ENCODE measurements at regions not wholly inside any gene's neighbourhood (a gene's known extent, or its start where the extent isn't known, plus 50 kb on each side); places are given as distances from the start of the nearest gene placed in this dataset.
"Not testable (repeated sequence)": the region's sequence is repeated elsewhere in the genome, so short reads cannot be mapped to it uniquely, and the experiment has no call there.

DNA sequence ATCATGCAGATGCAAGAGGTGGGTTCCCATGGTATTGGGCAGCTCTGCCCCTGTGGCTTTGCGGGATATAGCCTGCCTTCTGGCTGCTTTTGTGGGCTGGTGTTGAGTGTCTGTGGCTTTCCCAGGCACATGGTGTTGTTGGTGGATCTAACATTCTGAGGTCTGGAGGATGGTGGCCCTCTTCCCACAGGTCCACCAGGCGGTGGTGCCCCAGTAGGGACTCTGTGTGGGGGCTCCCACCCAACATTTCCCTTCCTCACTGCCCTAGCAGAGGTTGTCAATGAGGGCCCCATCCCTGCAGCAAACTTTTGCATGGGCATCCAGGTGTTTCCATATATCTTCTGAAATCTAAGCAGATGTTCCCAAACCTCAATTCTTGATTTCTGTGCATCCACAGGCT, 420.5 kb upstream of the TPTE start:
- H3K4me3 ChIP-seq; DNase-seq (ENCODE audit: low spot score): not testable (repeated sequence)

DNA sequence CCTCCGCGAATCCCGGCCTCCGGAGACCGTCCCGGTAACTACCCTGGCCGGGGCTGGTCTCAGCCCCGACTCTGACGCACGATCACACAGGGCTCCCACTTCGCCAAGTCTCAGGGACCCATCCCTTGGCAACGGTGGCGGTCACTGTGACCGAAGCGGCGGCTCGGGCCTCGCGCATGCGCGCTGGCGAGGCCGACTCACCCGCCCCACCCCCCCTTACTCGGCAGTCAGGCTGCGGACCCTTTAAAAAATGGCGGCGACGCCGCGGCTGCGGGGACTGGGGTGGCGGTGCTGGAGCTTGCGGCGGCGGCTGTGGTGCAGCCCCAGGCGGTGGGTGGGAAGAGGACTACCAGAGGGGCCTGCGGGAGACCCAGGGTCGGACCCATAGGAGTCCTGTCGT, 402.0 kb upstream of the TPTE start:
- not testable (repeated sequence) for H3K4me3 ChIP-seq, H3K27ac ChIP-seq
- DNase-seq (ENCODE audit: low spot score): peak; percentile 14

More for the DNA sequence above, 420.5 kb upstream of the TPTE start:
- H3K27ac ChIP-seq: not testable (repeated sequence)

DNA sequence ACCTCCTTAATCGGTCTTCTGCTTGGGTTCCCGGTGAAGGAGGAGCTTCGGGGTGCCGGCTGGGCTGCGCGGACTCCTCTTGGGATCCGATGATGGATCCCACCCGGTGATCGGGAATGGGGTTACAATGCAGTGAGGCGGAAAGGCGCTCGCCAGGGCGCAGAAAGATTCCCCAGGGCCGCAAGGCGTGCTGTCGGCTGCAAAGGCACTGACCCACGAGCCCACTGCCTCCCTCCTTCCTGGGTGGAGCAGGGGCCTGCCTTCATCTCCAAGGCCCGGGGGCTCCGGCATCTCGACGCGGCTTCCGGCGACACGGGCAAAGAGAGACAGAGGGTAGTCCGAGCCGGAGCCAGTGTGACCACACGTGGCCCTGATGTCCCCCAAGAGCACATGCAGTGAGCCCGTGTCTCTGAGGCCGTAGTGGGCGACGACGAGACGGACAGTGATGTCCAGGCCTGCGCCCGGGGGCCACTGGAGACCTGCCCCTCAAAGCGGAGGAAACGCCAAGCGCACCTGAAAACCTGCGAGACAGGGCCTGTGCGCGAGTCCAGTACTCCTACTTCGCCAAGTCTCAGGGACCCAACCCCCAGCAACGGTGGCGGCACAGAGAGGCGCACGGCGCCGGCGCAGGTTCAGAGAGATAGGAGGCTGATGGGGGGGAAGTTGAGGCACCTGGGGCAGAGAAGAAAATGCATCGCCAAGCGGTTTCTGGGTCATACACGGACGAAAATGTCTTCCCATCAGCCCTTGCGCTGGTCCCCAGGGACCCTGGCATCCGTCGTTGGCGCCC, 401.4 kb upstream of the TPTE start:
- DNase-seq (ENCODE audit: low spot score): peak; percentile 50
- not testable (repeated sequence) for H3K27ac ChIP-seq

DNA sequence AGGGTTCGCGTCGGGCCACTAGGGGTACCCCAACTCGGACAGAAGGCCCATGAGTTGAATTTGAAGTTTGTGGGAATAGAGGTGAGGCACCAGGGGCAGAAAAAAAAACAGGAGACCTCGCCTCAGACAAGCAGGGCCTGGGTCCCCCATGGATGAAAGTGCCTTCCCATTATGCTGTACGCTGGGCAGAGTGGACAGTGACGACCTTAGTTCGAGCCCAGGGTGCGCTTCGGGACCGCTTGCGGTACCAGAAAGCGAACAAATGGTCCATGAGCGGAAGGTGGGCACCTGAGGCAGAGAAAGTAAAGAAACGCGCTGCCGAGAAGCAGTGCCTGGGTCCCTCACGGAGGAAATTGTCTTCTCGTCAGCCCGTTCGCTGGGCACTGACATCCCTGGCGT, 400.8 kb upstream of the TPTE start:
- not testable (repeated sequence) for H3K4me3 ChIP-seq, H3K27ac ChIP-seq
- peak; percentile 55 for DNase-seq (ENCODE audit: low spot score)

More for the DNA sequence above, 401.4 kb upstream of the TPTE start:
- H3K4me3 ChIP-seq: not testable (repeated sequence)

DNA sequence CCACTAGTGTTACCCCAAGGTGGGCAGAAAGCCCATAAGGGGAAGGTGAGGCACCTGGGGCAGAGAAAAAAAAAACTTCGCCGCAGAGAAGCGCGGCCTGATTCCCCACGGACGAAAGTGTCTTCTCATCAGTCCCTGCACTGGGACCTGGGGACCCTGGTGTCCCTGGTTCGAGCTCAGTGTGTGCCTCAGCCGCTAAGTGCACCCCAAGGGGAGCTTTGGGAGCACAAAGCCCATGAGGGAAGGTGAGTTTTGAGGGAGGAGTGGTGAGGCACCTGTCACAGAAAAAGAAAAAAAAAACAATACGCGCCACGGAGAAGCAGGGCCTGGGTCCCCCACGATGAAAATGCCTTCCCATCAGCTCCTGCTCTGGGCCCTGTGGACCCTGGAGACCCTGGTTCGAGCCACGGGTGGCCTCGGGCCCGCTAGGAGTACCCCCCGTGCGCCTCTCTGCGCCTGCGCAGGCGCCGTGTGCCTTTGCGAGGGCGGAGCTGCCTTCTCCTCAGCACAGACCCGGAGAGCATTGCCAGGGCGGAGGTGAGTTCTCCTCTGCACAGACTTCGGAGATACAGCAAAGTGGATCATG, 400.3 kb upstream of the TPTE start:
- not testable (repeated sequence) for H3K4me3 ChIP-seq, H3K27ac ChIP-seq
- peak; percentile 9 for DNase-seq (ENCODE audit: low spot score)

DNA sequence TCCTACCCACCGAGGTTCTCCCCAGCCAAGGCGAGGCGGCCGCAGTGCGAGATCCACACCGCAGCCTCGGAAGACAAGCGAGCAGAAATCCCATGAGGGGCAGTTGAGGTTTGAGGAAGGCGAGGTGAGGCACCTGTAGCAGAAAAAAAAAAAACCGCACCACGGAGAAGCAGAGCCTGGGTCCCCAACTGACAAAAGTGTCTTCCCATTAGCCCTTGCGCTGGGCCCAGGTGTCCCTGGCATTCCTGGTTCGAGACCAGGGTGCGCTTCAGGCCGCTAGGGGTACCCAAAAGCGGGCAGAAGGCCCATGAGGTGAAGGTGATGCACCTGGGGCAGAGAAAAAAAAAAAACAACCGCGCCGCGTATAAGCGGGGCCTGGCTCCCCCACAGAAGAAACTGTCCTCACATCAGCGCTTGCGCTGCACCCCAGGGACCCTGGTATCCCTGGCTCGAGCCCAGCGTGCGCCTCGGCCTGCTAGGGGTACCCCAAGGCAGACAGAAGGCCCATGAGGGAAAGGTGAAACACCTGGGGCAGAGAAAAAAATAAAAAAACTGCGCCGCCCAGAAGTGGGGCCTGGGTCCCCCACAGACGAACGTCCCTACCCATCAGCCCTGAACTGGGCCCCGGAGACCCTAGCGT, 399.4 kb upstream of the TPTE start:
- peak; percentile 21 for DNase-seq (ENCODE audit: low spot score)
- not testable (repeated sequence) for H3K4me3 ChIP-seq, H3K27ac ChIP-seq

DNA sequence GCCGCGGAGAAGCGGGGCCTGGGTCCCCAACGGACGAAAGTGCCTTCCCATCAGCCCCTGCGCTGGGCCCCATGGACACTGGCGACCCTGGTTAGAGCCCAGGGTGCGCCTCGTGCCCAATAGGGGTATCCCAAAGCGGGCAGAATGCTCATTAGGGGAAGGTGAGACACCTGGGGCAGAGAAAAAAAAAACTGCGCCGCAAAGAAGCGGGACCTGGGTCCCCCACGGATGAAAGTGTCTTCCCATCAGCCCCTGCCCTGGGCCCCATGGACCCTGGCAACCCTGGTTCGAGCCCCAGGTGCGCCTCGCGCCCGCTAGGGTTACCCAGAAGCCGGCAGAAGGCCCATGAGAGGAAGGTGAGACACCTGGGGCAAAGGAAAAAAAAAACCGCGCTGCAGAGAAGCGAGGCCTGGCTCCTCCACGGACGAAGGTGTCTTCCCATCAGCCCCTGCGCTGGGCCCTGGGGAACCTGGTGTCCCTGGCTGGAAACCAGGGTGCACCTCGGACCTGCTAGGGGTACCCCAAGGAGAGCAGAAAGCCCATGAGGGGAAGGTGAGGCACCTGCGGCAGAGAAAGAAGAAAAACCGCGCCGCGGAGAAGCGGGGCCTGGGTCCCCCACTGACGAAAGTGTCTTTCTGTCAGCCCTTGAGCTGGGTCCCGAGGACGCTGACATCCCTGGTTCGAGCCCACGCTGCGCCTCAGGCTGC, 398.4 kb upstream of the TPTE start:
- not testable (repeated sequence) for H3K4me3 ChIP-seq, H3K27ac ChIP-seq
- peak; percentile 59 for DNase-seq (ENCODE audit: low spot score)

DNA sequence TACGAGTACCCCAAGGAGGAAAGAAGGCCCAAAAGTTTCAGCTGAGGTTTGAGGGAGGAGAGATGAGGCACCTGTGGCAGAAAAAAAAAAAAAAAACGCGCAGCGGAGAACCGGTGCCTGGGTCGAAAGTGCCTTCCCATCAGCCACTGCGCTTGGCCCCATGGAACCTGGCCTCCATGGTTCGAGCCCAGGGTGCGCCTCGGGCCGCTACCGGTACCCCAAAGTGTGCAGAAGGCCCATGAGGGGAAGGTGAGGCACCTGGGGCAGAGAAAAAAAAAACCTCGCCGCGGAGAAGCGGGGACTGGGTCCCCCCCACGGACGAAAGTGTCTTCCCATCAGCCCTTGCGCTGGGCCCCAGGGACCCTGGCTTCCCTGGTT, 397.9 kb upstream of the TPTE start:
- not testable (repeated sequence) for H3K4me3 ChIP-seq, H3K27ac ChIP-seq
- DNase-seq (ENCODE audit: low spot score): peak; percentile 54

DNA sequence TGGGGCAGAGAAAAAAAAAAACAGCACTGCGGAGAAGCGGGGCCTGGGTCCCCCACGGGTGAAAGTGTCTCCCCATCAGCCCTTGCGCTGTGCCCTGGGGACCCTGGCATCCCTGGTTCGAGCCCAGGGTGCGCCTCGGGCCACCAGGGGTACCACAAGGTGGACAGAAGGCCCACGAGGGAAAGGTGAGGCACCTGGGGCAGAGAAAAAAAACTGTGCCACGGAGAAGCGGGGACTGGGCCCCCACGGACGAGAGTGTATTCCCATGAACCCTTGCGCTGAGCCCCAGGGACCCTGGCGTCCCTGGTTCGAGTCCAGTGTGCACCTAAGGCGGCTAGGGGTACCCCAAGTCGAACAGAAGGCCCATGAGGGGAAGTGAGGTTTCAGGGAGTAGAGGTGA, 395.8 kb upstream of the TPTE start:
- not testable (repeated sequence) for H3K4me3 ChIP-seq, H3K27ac ChIP-seq
- peak; percentile 41 for DNase-seq (ENCODE audit: low spot score)

DNA sequence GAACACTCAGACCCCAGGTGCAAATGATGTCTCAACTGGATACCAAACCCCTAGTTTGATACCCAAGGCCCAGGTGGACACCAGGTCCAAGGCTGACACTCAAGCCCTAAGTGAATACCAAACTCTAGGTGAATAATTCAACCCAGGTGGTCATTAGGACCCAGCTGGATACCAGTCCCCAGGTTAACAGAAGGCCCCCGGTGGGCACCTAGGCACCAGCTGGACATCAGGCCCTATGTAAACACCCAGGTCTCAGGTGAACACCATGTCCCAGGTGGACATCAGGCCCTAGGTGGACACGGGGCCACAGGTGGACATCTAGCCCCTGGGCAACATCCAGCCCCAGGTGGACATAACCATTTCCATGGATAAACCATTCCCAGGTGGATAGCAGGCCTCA, 387.3 kb upstream of the TPTE start:
- DNase-seq (ENCODE audit: low spot score); H3K27ac ChIP-seq; H3K4me3 ChIP-seq: not testable (repeated sequence)

DNA sequence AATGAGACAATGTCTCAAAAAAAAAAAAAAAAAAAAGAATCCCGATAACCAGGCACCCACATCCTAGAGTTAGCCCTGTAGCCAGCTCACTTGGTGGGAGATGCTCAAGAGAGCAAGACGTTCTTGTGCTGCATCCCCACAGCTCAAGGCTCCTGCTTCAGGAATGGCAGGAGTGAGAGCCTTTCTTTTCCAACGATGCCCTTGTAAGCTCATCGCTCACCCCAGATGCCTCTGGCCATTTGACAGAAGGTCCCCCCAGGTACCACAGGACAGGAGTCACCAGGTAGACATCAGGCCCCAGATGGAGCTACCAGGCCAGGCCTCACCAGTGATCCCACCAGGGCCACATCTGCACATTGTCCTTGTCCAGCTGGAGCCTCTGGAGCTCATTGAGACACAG, 385.5 kb upstream of the TPTE start:
- peak; percentile 33 for DNase-seq (ENCODE audit: low spot score)
- H3K4me3 ChIP-seq, H3K27ac ChIP-seq: not testable (repeated sequence)

DNA sequence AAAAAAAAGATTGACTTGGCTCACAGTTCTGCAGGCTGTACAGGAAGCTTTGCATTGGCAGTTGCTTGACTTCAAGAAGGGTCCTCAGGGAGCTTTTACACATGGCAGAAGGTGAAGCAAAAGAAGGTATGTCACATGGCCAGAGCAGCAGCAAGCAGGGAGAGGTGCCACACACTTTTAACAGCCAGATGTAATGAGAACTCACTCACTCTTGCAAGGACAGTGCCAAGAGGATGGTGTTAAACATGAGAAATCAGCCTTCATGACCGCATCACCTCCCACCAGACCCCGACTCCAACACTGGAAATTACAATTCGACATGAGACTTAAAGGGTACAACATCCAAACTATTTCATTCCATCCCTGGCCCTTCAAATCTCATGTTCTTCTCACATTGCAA, 367.2 kb upstream of the TPTE start:
- DNase-seq (ENCODE audit: low spot score): peak; percentile 1
- H3K27ac ChIP-seq, H3K4me3 ChIP-seq: not testable (repeated sequence)

All from coronary artery (tissue), 2 donors.